ENCODE measurements at regions not wholly inside any gene's neighbourhood (a gene's known extent, or its start where the extent isn't known, plus 50 kb on each side); places are given as distances from the start of the nearest gene placed in this dataset.
"Not testable (repeated sequence)": the region's sequence is repeated elsewhere in the genome, so short reads cannot be mapped to it uniquely, and the experiment has no call there.

GRCh38 chr13:30054546-30054945 is 204.1 kb upstream of the UBL3 start:
- TF ChIP-seq CTCF, POLR2A (IDR thresholded peaks at IDR 0.05): not testable (repeated sequence)
